ENCODE measurements at regions not wholly inside any gene's neighbourhood (a gene's known extent, or its start where the extent isn't known, plus 50 kb on each side); places are given as distances from the start of the nearest gene placed in this dataset.

- TF ChIP-seq CTCF (IDR thresholded peaks at IDR 0.05; ENCODE audit: low read depth, low read length, poor library complexity, severe bottlenecking), result no peak
- TF ChIP-seq EZH2phosphoT487 (IDR thresholded peaks at IDR 0.05; ENCODE audit: borderline replicate concordance, low read length), result no peak
These were observed 96.0 kb upstream of the IGFBP7 start for GRCh38 chr4:57206172-57206571.

All from DOHH2 (cell line).